HG03103 (cell line): ENCODE measurements at regions not wholly inside any gene's neighbourhood (a gene's known extent, or its start where the extent isn't known, plus 50 kb on each side); places are given as distances from the start of the nearest gene placed in this dataset.

ENCODE experiments used
- ATAC-seq: cut with Tn5 transposase; IDR thresholded peaks from one replicate; pipeline ENCODE4 v1.9.1; 2021; ENCODE audit warnings: low read depth; ENCODE audit not compliant: unreplicated experiment

GRCh38 chr1:5273280-5274003, 619.0 kb downstream of the AJAP1 start:
- no peak for ATAC-seq

GRCh38 chr1:5272325-5272724, 617.9 kb downstream of the AJAP1 start:
- no peak for ATAC-seq

GRCh38 chr1:5271264-5271663, 616.9 kb downstream of the AJAP1 start:
- no peak for ATAC-seq

GRCh38 chr1:5269901-5270300, 615.5 kb downstream of the AJAP1 start:
- ATAC-seq = no peak

GRCh38 chr1:5267603-5268235, 613.3 kb downstream of the AJAP1 start:
- ATAC-seq = no peak

GRCh38 chr1:5265438-5266075, 611.1 kb downstream of the AJAP1 start:
- no peak for ATAC-seq

- ATAC-seq = no peak
Measured at GRCh38 chr1:5264476-5264875, 610.1 kb downstream of the AJAP1 start.

- ATAC-seq = no peak
Measured at GRCh38 chr1:5256793-5257192, 602.4 kb downstream of the AJAP1 start.

- no peak for ATAC-seq
Measured at GRCh38 chr1:5254975-5255374, 600.6 kb downstream of the AJAP1 start.

GRCh38 chr1:5254131-5254725, 599.8 kb downstream of the AJAP1 start:
- ATAC-seq = no peak

- no peak for ATAC-seq
Measured at GRCh38 chr1:5253036-5253435, 598.6 kb downstream of the AJAP1 start.

- ATAC-seq = no peak
Measured at GRCh38 chr1:5250336-5250735, 595.9 kb downstream of the AJAP1 start.

GRCh38 chr1:5245348-5245747, 590.9 kb downstream of the AJAP1 start:
- ATAC-seq = no peak

- ATAC-seq = no peak
Measured at GRCh38 chr1:5244631-5245285, 590.3 kb downstream of the AJAP1 start.

GRCh38 chr1:5242850-5243249, 588.4 kb downstream of the AJAP1 start:
- ATAC-seq = no peak

- ATAC-seq = no peak
Measured at GRCh38 chr1:5239911-5240310, 585.5 kb downstream of the AJAP1 start.

GRCh38 chr1:5238351-5239130, 584.1 kb downstream of the AJAP1 start:
- ATAC-seq = no peak

- no peak for ATAC-seq
Measured at GRCh38 chr1:5235355-5235899, 581.0 kb downstream of the AJAP1 start.

GRCh38 chr1:5232537-5232936, 578.1 kb downstream of the AJAP1 start:
- no peak for ATAC-seq
